Natural killer cell treated with Interleukin-12 subunit alpha and Interleukin-12 subunit beta and Interleukin-15 and Interleukin-18, amount 100 ng/mL, for 72 hours (primary cell): ENCODE measurements at regions not wholly inside any gene's neighbourhood (a gene's known extent, or its start where the extent isn't known, plus 50 kb on each side); places are given as distances from the start of the nearest gene placed in this dataset.

Experiments used
- ATAC-seq, 2 donors: fragments of 150-1000 bp; cut with Tn5 transposase in 1 of 2; sonication (Bioruptor Pico), chemical (Tn5 transposase) in 1 of 2; 2 replicates each; pipeline ENCODE4 v1.10.0; 2021
- DNase-seq: peaks from one replicate; pipeline ENCODE4 v3.0.0; 2022; ENCODE audit warnings: low spot score
- H3K27ac Mint-ChIP-seq, 2 donors: 1 replicate in 1 of 2; 2 replicates in 1 of 2; pipeline ENCODE4 v1.8.0; 2022; ENCODE audit warnings: mixed read lengths in 2 of 2, mild to moderate bottlenecking in 1 of 2, moderate library complexity in 1 of 2
- H3K27me3 Mint-ChIP-seq, 2 donors: 1 replicate in 1 of 2; 2 replicates in 1 of 2; pipeline ENCODE4 v1.8.0; 2022; ENCODE audit warnings: mixed read lengths in 2 of 2
- H3K36me3 Mint-ChIP-seq: one replicate; pipeline ENCODE4 v1.8.0; 2022; ENCODE audit warnings: mixed read lengths
- H3K4me1 Mint-ChIP-seq, 2 donors: 1 replicate in 1 of 2; 2 replicates in 1 of 2; pipeline ENCODE4 v1.8.0; 2022; ENCODE audit warnings: low read depth in 2 of 2, mixed read lengths in 2 of 2, mild to moderate bottlenecking in 1 of 2
- H3K4me3 Mint-ChIP-seq: one replicate; pipeline ENCODE4 v1.8.0; 2022; ENCODE audit warnings: mixed read lengths
- H3K9me3 Mint-ChIP-seq: 2 replicates; pipeline ENCODE4 v1.8.0; 2022; ENCODE audit warnings: mixed read lengths

- no peaks in the 10 kb centered on the region for H3K9me3 Mint-ChIP-seq
- H3K4me1 Mint-ChIP-seq, result no peaks in the 10 kb centered on the region
- peaks cover 22 to 39% of the 10 kb centered on the region in 2 donors for H3K27me3 Mint-ChIP-seq
- H3K4me3 Mint-ChIP-seq, result no peak overlapping the region
- no peak overlapping the region for H3K27ac Mint-ChIP-seq
- no peak for DNase-seq
- ATAC-seq, result no peak
- no peaks in the 10 kb centered on the region for H3K36me3 Mint-ChIP-seq
Observed at GRCh38 chr20:48092596-48093280, 307.5 kb upstream of the SULF2 start.

DNA sequence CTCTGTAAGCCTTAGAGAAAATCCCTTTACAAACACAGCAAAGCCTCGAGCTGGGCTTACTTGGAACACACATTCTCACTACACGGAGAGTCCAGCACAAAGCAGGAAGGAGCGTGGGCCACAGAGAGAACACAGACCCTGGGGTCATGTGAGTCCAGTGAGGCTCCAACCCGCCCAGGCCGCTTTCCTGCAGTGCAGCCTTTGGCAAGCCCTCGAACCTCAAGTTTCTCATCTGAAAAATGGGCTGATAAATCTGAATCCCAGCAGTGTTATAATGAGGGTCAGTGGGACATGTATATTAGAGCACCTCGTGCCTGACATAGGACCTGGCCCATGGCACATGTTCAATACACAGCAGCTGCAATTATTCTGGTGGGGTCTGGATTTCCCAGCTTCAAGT, 305.5 kb upstream of the SULF2 start:
- Mint-ChIP-seq H3K9me3 (no peaks in the 10 kb centered on the region), H3K27ac (no peak overlapping the region), H3K36me3 (no peaks in the 10 kb centered on the region), H3K4me1 (no peaks in the 10 kb centered on the region), H3K27me3 (peaks cover 32 to 54% of the 10 kb centered on the region in 2 donors), H3K4me3 (no peak overlapping the region)
- no peak for ATAC-seq
- no peak for DNase-seq

DNA sequence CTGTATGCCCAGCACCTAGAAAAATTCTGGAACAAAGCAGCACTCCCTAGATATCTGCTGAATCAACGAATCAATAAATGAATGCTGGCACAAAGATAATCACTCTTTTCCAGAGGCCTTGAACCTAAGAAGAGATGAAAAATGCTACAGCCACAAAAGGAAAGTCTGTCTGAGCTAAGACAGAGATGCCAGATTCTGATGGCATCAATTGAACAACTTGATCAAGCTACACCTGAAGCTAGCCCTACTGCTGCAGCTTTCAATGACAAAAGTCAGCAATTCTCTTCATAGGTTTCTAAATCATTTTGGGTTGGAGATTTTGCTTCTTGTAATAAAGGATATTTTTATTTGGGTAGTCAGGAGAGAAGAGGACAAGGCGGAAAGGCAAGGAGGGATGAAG, 305.0 kb upstream of the SULF2 start:
- ATAC-seq (no peak), DNase-seq (no peak)
- Mint-ChIP-seq H3K27ac (no peak overlapping the region), H3K9me3 (no peaks in the 10 kb centered on the region), H3K36me3 (no peaks in the 10 kb centered on the region), H3K4me1 (no peaks in the 10 kb centered on the region), H3K27me3 (peaks cover 30 to 54% of the 10 kb centered on the region in 2 donors), H3K4me3 (no peak overlapping the region)

DNA sequence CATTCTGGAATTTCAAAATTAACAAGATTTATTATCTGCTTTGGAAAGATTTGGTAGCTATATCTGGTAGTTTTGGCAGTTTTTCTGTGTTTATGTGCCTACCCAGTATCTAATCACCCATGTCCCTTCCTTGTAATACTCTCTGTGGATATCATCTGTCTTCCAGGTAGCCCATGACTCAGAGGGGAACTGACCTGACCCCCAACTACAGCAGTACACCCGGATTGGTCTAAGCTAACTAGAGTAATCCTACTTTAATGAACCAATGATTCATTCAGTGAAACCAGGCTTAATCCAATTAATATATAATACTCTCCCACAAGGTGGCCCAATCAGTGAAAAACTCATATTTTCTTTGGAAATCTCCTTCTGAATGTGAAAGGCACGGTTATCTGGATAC, 295.3 kb upstream of the SULF2 start:
- Mint-ChIP-seq H3K27me3 (peaks cover 8 to 18% of the 10 kb centered on the region in 2 donors), H3K36me3 (no peaks in the 10 kb centered on the region), H3K27ac (no peak overlapping the region), H3K4me1 (no peaks in the 10 kb centered on the region), H3K9me3 (peaks cover 3% of the 10 kb centered on the region), H3K4me3 (no peak overlapping the region)
- ATAC-seq (no peak), DNase-seq (no peak)

GRCh38 chr20:48079028-48079427, 293.7 kb upstream of the SULF2 start:
- Mint-ChIP-seq H3K27me3 (peaks cover 8 to 16% of the 10 kb centered on the region in 2 donors), H3K27ac (no peak overlapping the region)

GRCh38 chr20:48076747-48077146, 291.5 kb upstream of the SULF2 start:
- no peak for DNase-seq
- Mint-ChIP-seq H3K36me3 (no peaks in the 10 kb centered on the region), H3K4me1 (no peaks in the 10 kb centered on the region), H3K27me3 (peaks cover 8 to 20% of the 10 kb centered on the region in 2 donors), H3K9me3 (no peaks in the 10 kb centered on the region), H3K4me3 (no peak overlapping the region), H3K27ac (no peak overlapping the region)
- ATAC-seq, result no peak

More at GRCh38 chr20:48079028-48079427, 293.7 kb upstream of the SULF2 start:
- Mint-ChIP-seq H3K36me3 (no peaks in the 10 kb centered on the region), H3K4me3 (no peak overlapping the region), H3K4me1 (no peaks in the 10 kb centered on the region), H3K9me3 (peaks cover 3% of the 10 kb centered on the region)
- ATAC-seq (peak in 1 of 2 donors; percentile 58), DNase-seq (no peak)

DNA sequence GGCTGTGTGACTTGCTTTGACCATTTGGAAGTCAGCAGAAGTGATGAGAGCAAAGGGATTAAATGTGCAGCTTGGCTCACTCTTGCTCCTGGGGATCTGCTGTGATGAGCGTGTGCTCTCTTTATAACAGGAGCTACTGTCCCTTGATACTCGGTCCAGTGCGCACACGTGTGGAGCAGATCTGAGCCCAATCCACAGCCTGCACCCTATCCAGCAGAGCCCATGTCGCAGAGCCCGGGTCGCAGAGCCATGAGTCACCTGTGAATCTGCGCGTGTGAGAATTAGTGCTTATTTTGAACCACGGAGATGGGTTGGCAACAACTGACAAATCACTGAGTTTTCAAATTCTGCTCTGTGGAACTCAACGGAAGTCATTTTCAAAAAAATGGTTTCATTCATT, 291.0 kb upstream of the SULF2 start:
- ATAC-seq (peak in 1 of 2 donors; percentile 38), DNase-seq (no peak)
- no peak overlapping the region for H3K27ac Mint-ChIP-seq
- no peaks in the 10 kb centered on the region for H3K9me3 Mint-ChIP-seq
- H3K36me3 Mint-ChIP-seq, result no peaks in the 10 kb centered on the region
- H3K4me1 Mint-ChIP-seq, result no peaks in the 10 kb centered on the region
- peaks cover 13 to 20% of the 10 kb centered on the region in 2 donors for H3K27me3 Mint-ChIP-seq
- no peak overlapping the region for H3K4me3 Mint-ChIP-seq

- H3K27me3 Mint-ChIP-seq, result peaks cover 19% of the 10 kb centered on the region in 2 donors
- H3K36me3 Mint-ChIP-seq, result no peaks in the 10 kb centered on the region
- no peak overlapping the region for H3K4me3 Mint-ChIP-seq
- DNase-seq (no peak), ATAC-seq (no peak)
- H3K4me1 Mint-ChIP-seq, result no peaks in the 10 kb centered on the region
- H3K27ac Mint-ChIP-seq, result no peak overlapping the region
- no peaks in the 10 kb centered on the region for H3K9me3 Mint-ChIP-seq
Observed at GRCh38 chr20:48075591-48076174, 290.4 kb upstream of the SULF2 start.

- peaks cover 24 to 35% of the 10 kb centered on the region in 2 donors for H3K27me3 Mint-ChIP-seq
Observed at GRCh38 chr20:48070991-48071652, 285.8 kb upstream of the SULF2 start.

DNA sequence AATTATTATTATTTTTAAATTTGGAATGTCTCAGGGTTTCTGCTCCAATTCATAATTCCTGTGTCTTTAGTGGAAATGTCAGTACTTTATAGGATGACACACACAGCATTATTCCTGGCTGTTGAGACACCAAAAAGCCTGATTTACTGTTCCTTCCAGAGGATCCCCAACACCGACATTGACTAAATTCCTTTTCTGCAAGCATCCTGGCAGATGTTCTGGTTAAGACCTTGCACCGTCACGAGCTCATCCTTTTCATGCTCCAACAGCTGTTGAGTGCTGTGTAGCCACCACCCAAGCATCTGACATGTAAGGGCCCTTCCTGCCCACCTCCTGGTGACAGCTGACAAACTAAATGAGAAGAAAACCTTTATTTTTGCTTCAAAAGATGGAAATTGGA, 284.3 kb upstream of the SULF2 start:
- Mint-ChIP-seq H3K4me3 (no peak overlapping the region), H3K4me1 (no peaks in the 10 kb centered on the region), H3K9me3 (no peaks in the 10 kb centered on the region), H3K27me3 (peaks cover 23 to 36% of the 10 kb centered on the region in 2 donors), H3K27ac (no peak overlapping the region), H3K36me3 (no peaks in the 10 kb centered on the region)
- no peak for ATAC-seq
- DNase-seq, result no peak

More at GRCh38 chr20:48070991-48071652, 285.8 kb upstream of the SULF2 start:
- Mint-ChIP-seq H3K9me3 (no peaks in the 10 kb centered on the region), H3K27ac (no peak overlapping the region), H3K4me3 (no peak overlapping the region), H3K4me1 (no peaks in the 10 kb centered on the region), H3K36me3 (no peaks in the 10 kb centered on the region)
- no peak for DNase-seq
- no peak for ATAC-seq

DNA sequence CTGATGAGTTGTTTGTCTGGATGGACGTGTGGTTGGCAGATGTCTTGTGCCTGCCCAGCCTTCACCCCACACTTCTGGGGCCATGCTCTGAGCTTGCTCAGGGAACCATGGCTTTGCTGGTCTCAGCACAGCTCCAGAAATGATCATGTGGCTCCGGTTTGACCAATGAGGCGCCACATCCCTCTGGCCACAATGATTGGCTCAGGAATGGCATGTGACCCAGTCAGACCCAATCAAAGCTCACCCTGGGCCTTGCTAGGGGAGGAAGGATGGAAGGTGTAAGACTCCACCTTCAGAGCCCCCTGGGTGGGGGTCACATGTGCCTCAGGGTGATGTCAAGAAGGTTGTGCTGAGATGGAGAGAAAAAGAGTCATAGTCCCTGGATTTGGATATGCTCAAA, 281.6 kb upstream of the SULF2 start:
- Mint-ChIP-seq H3K9me3 (no peaks in the 10 kb centered on the region), H3K4me3 (no peak overlapping the region), H3K4me1 (no peaks in the 10 kb centered on the region), H3K27me3 (peaks cover 18 to 29% of the 10 kb centered on the region in 2 donors), H3K36me3 (no peaks in the 10 kb centered on the region), H3K27ac (no peak overlapping the region)
- DNase-seq (no peak), ATAC-seq (no peak)

- Mint-ChIP-seq H3K4me1 (no peaks in the 10 kb centered on the region), H3K27me3 (peaks cover 15 to 22% of the 10 kb centered on the region in 2 donors), H3K4me3 (no peak overlapping the region), H3K36me3 (no peaks in the 10 kb centered on the region), H3K9me3 (no peaks in the 10 kb centered on the region), H3K27ac (no peak overlapping the region)
- DNase-seq (no peak), ATAC-seq (no peak)
Observed at GRCh38 chr20:48066246-48066645, 281.0 kb upstream of the SULF2 start.

GRCh38 chr20:48065833-48066232, 280.6 kb upstream of the SULF2 start:
- H3K27me3 Mint-ChIP-seq, result peaks cover 15 to 18% of the 10 kb centered on the region in 2 donors
- H3K9me3 Mint-ChIP-seq, result no peaks in the 10 kb centered on the region
- H3K27ac Mint-ChIP-seq, result no peak overlapping the region
- no peaks in the 10 kb centered on the region for H3K36me3 Mint-ChIP-seq
- no peak overlapping the region for H3K4me3 Mint-ChIP-seq
- ATAC-seq, result no peak
- DNase-seq, result no peak
- H3K4me1 Mint-ChIP-seq, result no peaks in the 10 kb centered on the region

- H3K36me3 Mint-ChIP-seq, result no peaks in the 10 kb centered on the region
- H3K4me3 Mint-ChIP-seq, result no peak overlapping the region
- no peaks in the 10 kb centered on the region for H3K9me3 Mint-ChIP-seq
- DNase-seq, result no peak
- no peaks in the 10 kb centered on the region for H3K4me1 Mint-ChIP-seq
- H3K27ac Mint-ChIP-seq, result no peak overlapping the region
- no peak for ATAC-seq
- H3K27me3 Mint-ChIP-seq, result peaks cover 9 to 11% of the 10 kb centered on the region in 2 donors
Observed at GRCh38 chr20:48064929-48065328, 279.6 kb upstream of the SULF2 start.
